Mesodermal cell (in vitro differentiated cells): ENCODE measurements at regions not wholly inside any gene's neighbourhood (a gene's known extent, or its start where the extent isn't known, plus 50 kb on each side); places are given as distances from the start of the nearest gene placed in this dataset.

Experiments
- H3K27ac ChIP-seq: 2 replicates; pipeline ENCODE4 v1.7.0; 2013; ENCODE audit warnings: mild to moderate bottlenecking, low read depth, low read length, moderate library complexity; ENCODE audit not compliant: severe bottlenecking
- H3K36me3 ChIP-seq: 2 replicates; pipeline ENCODE4 v1.7.1; 2013; ENCODE audit warnings: mild to moderate bottlenecking, low read length, moderate library complexity; ENCODE audit not compliant: control insufficient read depth, insufficient read depth
- H3K4me1 ChIP-seq: one replicate; pipeline ENCODE4 v1.7.1; 2013; ENCODE audit warnings: mild to moderate bottlenecking, low read length; ENCODE audit not compliant: insufficient read depth, control insufficient read depth, poor library complexity, severe bottlenecking
- H3K4me3 ChIP-seq: 2 replicates; pipeline ENCODE4 v1.7.0; 2013; ENCODE audit warnings: low read length, control low read depth, mild to moderate bottlenecking; ENCODE audit not compliant: insufficient read depth, poor library complexity, severe bottlenecking; ENCODE audit errors: extremely low read depth
- H3K9me3 ChIP-seq: 2 replicates; pipeline ENCODE4 v1.7.1; 2013; ENCODE audit warnings: mild to moderate bottlenecking, low read length, moderate library complexity; ENCODE audit not compliant: control insufficient read depth
- WGBS, 2 experiments: methylation state at CpG; one replicate each; pipeline ENCODE4 v1.1.5; 2013; ENCODE audit warnings: missing lambda C conversion rate in 2 of 2; ENCODE audit not compliant: insufficient coverage in 2 of 2; 5-methylcytosine and 5-hydroxymethylcytosine counted together

DNA sequence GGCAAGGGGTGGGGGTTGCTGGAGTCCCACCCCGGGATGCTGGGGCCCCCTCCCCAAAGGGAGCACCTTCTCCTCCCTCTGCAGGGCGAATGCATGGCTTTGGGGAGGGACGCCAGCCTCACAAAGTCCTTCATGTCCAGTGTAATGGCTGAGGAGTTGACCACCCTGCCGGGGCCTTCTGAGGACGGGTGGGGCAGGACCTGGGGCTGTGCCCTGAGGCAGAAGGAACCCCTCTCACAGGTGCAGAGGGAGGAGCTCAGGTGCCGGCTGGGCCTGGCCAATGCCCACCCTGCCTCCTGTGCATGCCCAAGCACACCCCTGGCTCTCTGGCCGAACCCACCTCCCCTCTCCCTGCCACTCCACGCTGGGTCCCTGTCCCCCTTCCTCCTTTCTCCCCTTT is 64.3 kb upstream of the RNU6ATAC start:
- Histone ChIP-seq H3K27ac (no peak overlapping the region), H3K36me3 (no peaks in the 10 kb centered on the region), H3K4me3 (no peak overlapping the region), H3K4me1 (peaks cover 8% of the 10 kb centered on the region), H3K9me3 (no peaks in the 10 kb centered on the region)
- WGBS, 2 experiments, result 93 to 100% methylated on average over 1 to 3 of the region's 8 CpGs

DNA sequence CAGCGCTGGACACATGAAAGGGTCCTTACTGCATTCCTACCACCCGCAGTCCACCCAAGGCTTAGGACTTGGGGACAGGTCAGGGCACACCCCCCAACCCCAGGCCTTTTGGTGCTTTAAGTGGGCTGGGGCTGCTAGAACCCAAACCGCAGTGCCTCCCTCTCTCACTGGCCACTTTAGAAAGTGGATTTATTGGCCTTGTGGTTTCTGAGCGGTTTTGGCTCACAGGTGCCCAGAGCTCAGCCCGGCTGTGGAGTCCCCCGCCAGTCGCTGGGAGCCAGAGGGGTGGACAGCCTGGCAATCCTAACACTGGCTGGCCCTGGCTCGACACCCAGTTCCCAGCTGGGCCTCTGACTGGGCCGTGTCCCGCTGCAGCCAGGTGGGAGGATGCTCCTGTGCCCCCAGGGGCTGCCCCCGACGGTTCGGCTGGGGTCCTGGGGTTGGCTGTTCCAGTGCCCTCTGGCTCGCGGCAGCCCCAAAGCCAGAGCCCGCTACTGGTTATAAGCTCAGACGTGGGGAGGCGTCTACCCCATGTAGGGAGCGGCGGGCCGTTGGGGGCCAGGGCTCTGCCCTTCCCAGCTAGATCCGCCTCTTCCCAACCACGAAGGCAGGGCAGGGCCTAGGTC is 65.2 kb upstream of the RNU6ATAC start:
- no peak overlapping the region for H3K27ac ChIP-seq
- no peaks in the 10 kb centered on the region for H3K9me3 ChIP-seq
- WGBS, 2 experiments, result 94 to 96% methylated on average over 19 to 20 of the region's 23 CpGs
- H3K4me3 ChIP-seq, result no peak overlapping the region
- H3K36me3 ChIP-seq, result no peaks in the 10 kb centered on the region
- H3K4me1 ChIP-seq, result peaks cover 8% of the 10 kb centered on the region

DNA sequence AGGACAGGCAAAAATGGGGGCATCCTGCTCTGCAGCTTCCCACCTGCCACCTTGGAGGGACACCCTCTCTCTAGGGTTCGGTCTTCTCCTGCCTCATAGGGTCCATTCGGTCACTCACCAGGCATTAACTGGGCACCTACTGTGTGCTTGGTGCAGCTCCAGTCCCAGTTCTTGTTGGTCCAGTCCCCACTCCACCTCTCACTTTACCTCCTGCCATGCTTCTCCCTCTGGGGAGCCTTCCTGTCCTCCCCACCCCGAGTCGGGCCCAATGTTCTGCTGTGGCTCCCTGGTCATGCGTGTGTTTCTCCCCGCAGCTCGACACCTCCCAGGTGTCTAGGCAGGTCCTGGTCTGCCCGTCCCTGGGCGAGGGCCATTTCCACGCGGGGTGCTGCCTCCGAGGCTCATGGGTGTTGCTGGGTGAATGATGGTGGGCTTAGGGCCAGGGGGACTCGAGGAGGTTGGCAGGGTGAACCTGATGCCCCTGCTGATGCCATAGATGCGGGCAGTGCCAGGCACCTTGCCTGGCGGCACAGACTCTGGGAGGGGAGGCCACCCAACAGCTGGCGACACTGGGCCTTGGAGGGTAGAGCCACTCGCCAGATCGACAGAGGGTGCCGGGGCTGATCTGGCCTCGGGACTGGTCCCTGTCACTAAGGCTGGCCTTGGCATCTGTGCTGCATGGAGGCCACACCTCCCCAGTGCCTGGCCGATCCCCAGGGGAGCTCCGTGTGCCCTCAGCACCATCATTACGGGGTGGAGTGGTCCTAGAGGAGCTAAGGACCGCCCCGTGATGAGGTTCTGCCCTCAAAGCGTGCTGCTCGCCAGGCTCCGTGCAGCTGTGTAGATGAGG is 66.0 kb upstream of the RNU6ATAC start:
- no peak overlapping the region for H3K27ac ChIP-seq
- H3K9me3 ChIP-seq, result no peaks in the 10 kb centered on the region
- no peak overlapping the region for H3K4me3 ChIP-seq
- 86 to 91% methylated on average over 24 to 28 of the region's 28 CpGs for WGBS, 2 experiments
- no peaks in the 10 kb centered on the region for H3K36me3 ChIP-seq
- H3K4me1 ChIP-seq, result peaks cover 8% of the 10 kb centered on the region

DNA sequence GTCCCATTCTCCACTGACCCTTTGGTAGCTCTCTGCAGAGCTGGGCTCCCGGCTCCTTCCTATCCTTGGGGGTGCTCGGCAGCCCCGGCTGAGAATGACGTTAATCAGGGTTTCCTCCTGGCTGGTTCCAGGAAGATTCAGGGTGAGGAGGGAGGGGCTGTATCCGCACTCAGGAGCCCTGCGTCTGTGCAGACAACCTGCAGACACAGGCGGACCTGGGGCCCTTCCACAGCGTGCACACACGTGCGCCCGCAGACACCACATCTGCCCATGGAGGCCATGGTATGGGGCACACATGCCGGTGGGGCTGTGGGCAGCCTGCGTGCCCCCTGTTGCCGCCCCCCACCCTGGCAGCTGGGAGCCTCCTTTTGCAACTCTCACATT is 66.6 kb upstream of the RNU6ATAC start:
- Histone ChIP-seq H3K36me3 (no peaks in the 10 kb centered on the region), H3K4me1 (peaks cover 8% of the 10 kb centered on the region), H3K27ac (no peak overlapping the region), H3K4me3 (no peak overlapping the region), H3K9me3 (no peaks in the 10 kb centered on the region)
- WGBS, 2 experiments, result 87 to 90% methylated on average over 11 to 14 of the region's 14 CpGs

DNA sequence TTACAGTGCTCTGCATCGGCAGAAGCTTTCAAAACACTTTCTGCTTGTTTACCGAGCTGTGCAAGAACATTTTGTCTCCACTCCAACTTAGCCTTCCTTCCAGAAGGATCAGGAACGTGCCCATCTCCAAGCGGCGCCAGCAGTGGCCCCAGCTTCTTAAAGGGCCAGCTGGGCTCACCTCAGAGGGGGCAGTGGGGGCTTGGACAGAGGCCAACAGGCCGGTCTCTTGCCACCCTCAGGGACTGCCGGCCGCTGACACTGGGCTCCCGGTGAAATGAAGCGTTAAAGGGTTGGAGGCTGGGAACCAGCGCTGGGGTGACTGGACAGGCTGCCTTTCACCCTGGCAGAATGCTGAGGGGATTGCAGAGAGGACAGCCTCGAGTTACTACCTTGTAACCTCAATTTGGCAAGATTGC is 67.0 kb upstream of the RNU6ATAC start:
- 87% methylated on average over 11 to 12 of the region's 12 CpGs for WGBS, 2 experiments
- Histone ChIP-seq H3K4me3 (no peak overlapping the region), H3K27ac (no peak overlapping the region), H3K9me3 (no peaks in the 10 kb centered on the region), H3K4me1 (peaks cover 8% of the 10 kb centered on the region), H3K36me3 (no peaks in the 10 kb centered on the region)

DNA sequence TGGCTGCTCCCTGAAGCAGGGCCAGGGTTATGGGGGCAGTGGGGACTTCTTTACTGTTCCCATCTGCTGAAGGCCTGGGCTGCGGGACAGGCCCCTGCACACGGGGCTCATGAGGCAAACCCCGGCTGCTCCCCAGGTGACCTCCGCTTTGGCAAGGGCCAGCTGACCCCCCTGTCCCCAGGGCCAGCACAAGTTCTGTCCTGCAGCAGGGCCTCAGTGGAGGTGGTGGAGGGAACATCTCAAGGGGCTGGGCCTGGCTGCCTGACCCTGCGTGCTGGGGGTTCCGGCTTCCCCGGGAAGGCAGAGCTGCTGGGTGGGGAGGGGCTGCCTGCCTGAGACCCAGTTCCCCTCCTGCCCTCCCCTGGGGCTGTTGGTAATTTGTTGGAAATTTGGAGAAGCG is 67.4 kb upstream of the RNU6ATAC start:
- no peak overlapping the region for H3K27ac ChIP-seq
- 100% methylated on average over 4 of the region's 8 CpGs for WGBS, 2 experiments
- peaks cover 5% of the 10 kb centered on the region for H3K4me1 ChIP-seq
- no peaks in the 10 kb centered on the region for H3K36me3 ChIP-seq
- no peaks in the 10 kb centered on the region for H3K9me3 ChIP-seq
- no peak overlapping the region for H3K4me3 ChIP-seq

DNA sequence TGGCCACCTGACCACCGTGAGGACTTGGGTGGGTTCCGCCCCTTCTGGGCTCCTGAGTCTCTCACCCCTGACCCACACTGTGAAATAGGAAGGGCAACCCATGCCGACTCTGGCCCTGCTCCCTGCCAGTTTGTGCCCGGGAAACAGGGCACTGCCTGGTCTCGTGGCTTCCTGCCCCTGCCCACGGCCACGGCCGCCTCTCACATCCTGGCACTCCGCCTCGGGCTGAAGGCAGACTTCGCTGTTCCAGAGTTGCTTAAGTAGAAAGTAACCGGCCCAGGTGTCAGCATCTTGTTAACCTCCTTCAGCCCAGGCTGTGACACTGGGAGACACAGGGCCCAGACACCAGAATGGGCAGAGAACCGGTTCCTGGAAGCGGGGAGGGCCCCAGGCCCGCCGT is 68.7 kb upstream of the RNU6ATAC start:
- H3K4me3 ChIP-seq, result no peak overlapping the region
- no peak overlapping the region for H3K27ac ChIP-seq
- H3K9me3 ChIP-seq, result no peaks in the 10 kb centered on the region
- H3K36me3 ChIP-seq, result no peaks in the 10 kb centered on the region
- WGBS, 2 experiments, result 86 to 88% methylated on average over 13 to 16 of the region's 16 CpGs
- H3K4me1 ChIP-seq, result peaks cover 2% of the 10 kb centered on the region

DNA sequence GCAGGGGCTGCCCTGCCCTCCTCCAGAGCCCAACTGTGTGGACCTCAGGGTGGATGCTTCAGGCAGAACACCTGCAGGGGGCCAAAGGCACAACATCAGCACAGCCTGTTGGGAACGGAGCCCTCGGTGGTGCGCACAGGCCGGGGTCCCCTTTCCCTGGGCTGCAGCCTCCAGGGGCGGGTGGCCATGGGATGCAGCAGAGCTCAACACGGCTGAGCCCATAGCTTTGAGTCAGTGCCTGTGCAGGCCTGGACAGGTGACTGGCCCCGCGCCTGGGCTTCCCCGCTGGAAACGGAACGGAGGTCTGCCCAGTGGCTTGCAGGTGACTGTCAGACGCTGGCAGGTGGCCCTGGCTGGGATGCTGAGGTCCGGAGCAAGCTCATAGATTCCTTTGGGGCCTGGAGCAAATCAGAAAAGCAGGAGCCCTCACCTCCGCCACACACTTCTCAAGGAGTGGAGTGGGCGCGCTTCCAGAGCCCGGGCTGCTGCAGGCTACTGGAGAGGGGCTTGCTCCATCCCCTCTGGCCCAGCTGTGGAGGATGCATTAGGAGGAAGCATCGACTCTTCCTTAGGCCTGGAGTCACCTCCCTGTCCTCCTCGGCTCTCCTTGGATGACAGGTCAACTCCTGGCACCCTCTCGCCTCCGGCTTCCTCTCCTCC is 69.8 kb upstream of the RNU6ATAC start:
- Histone ChIP-seq H3K9me3 (no peaks in the 10 kb centered on the region), H3K27ac (no peak overlapping the region), H3K36me3 (no peaks in the 10 kb centered on the region), H3K4me1 (no peaks in the 10 kb centered on the region), H3K4me3 (no peak overlapping the region)
- WGBS, 2 experiments, result 86 to 88% methylated on average over 17 to 20 of the region's 21 CpGs

DNA sequence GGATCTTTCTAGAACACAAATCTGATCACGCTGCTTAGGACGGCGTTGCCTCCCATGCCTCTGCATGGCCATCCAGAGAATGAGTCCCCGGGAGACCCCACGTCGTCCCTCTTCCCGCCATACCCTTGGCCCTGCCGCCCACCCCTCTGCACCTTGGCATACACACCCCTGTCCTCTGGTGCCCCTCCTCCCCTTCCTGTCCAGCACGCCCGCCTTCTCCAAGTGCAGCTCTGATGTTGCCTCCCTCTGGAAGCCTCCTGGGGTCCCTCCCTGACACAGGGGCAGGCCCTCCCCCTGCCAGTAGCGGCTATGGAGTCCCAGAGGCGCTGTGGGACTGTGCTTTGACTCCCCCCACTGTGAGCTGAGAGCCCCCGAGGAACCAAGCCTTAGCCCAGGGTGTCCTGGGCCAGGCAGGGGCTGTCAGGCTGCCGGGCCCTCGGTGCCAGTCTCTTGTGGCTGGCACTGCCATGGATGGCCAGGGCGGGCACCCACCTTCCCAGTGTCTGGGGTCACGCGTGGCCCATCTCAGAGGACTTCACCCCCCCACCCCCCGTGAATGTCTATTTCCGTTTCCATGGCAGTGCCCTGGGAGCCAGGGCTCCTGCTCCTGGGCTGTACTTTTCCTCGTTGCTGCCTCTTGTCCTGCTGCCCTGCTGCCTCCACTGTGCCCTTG is 70.5 kb upstream of the RNU6ATAC start:
- 88 to 94% methylated on average over 18 to 21 of the region's 21 CpGs for WGBS, 2 experiments
- H3K4me1 ChIP-seq, result no peaks in the 10 kb centered on the region
- H3K36me3 ChIP-seq, result no peaks in the 10 kb centered on the region
- no peak overlapping the region for H3K27ac ChIP-seq
- H3K9me3 ChIP-seq, result no peaks in the 10 kb centered on the region
- no peak overlapping the region for H3K4me3 ChIP-seq

DNA sequence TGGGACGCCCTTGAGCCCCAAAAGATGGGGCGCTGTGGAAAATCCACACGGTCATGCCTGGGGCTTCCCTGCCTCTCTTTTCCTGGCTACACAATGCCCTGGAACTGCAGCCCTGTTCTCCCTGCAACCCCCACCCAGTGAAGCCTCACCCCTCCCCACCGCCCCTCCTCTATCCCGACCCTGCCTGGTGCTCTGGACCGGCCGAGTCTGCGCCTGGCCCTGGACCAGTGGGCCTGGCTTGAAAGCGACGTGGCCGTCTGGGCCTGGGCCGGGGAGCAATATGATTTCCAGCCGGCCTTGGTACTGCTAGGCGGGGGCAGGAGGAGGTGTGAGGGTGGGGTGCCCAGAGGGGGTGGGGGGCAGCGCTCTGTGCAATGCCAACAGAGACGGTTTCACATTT is 71.0 kb upstream of the RNU6ATAC start:
- no peaks in the 10 kb centered on the region for H3K36me3 ChIP-seq
- no peak overlapping the region for H3K27ac ChIP-seq
- 91 to 99% methylated on average over 12 to 16 of the region's 16 CpGs for WGBS, 2 experiments
- H3K4me1 ChIP-seq, result no peaks in the 10 kb centered on the region
- H3K9me3 ChIP-seq, result no peaks in the 10 kb centered on the region
- no peak overlapping the region for H3K4me3 ChIP-seq
